ENCODE measurements at regions not wholly inside any gene's neighbourhood (a gene's known extent, or its start where the extent isn't known, plus 50 kb on each side); places are given as distances from the start of the nearest gene placed in this dataset.
A peak's percentile ranks its signal among the peaks of the same experiment; 100 is the strongest.

GRCh38 chr18:21996351-21996826 lies 173.0 kb upstream of the GATA6 start:
- DNase-seq (peak in 2 of 5 donors; percentile 32 to 45), ATAC-seq (peak in 2 of 4 donors; percentile 26 to 50)
- TF ChIP-seq CTCF (IDR thresholded peaks at IDR 0.05) (no peak), POLR2A (IDR thresholded peaks at IDR 0.05) (no peak)
- peaks cover 0 to 26% (median 10%) of the 10 kb centered on the region in 12 donors for H3K4me1 ChIP-seq
- intact Hi-C loops (cut with DNase I), result loop anchor here (2.0 to 10.0 kb wide), 12 partner anchors 86 to 571 kb away; partner anchors contain the start of gene GATA6 (in 3 of the 10)
- no peaks in the 10 kb centered on the region for H3K27me3 ChIP-seq
- 72 to 92% (median 77%) methylated on average over 3 of the region's 3 CpGs for WGBS, 4 donors
- H3K27ac ChIP-seq, result peak overlapping the region in 4 of 12 donors; percentile 2 to 54 (median 20)
- no peaks in the 10 kb centered on the region for H3K9me3 ChIP-seq
- H3K4me3 ChIP-seq, result no peak overlapping the region
- no peaks in the 10 kb centered on the region for H3K36me3 ChIP-seq

GRCh38 chr18:21997207-21998143 lies 171.9 kb upstream of the GATA6 start:
- intact Hi-C loops (cut with DNase I), result loop anchor here (1.0 to 10.0 kb wide), 16 partner anchors 85 to 570 kb away; partner anchors contain the start of gene GATA6 (in 4 of the 10)
- DNase-seq, result no peak
- peak; percentile 62 to 77 (median 70) for ATAC-seq

GRCh38 chr18:21998486-21998885 lies 170.9 kb upstream of the GATA6 start:
- Histone ChIP-seq H3K4me3 (peak overlapping the region in 1 of 12 donors; percentile 13), H3K9me3 (no peaks in the 10 kb centered on the region), H3K36me3 (no peaks in the 10 kb centered on the region), H3K27me3 (no peaks in the 10 kb centered on the region), H3K27ac (peak overlapping the region in 10 of 12 donors; percentile 40 to 88 (median 69)), H3K4me1 (peaks cover 0 to 26% (median 10%) of the 10 kb centered on the region in 12 donors)
- intact Hi-C loops (cut with DNase I), result loop anchor here (2.0 to 10.0 kb wide), 14 partner anchors 84 to 569 kb away; partner anchors contain the start of gene GATA6 (in 4 of the 10)
- 41 to 52% (median 49%) methylated on average over 9 of the region's 9 CpGs for WGBS, 4 donors
- ATAC-seq, result peak; percentile 72 to 91 (median 84)
- TF ChIP-seq CTCF (IDR thresholded peaks at IDR 0.05) (no peak), POLR2A (IDR thresholded peaks at IDR 0.05) (no peak)
- peak; percentile 42 to 80 (median 71) for DNase-seq

More at GRCh38 chr18:21997207-21998143, 171.9 kb upstream of the GATA6 start:
- H3K27me3 ChIP-seq, result no peaks in the 10 kb centered on the region
- peaks cover 0 to 26% (median 10%) of the 10 kb centered on the region in 12 donors for H3K4me1 ChIP-seq
- no peaks in the 10 kb centered on the region for H3K36me3 ChIP-seq
- WGBS, 4 donors, result 43 to 47% (median 44%) methylated on average over 14 of the region's 14 CpGs
- TF ChIP-seq POLR2A (IDR thresholded peaks at IDR 0.05) (no peak), CTCF (IDR thresholded peaks at IDR 0.05) (peak; percentile 73 to 91 (median 82))
- peak overlapping the region in 9 of 12 donors; percentile 42 to 88 (median 67) for H3K27ac ChIP-seq
- no peaks in the 10 kb centered on the region for H3K9me3 ChIP-seq
- H3K4me3 ChIP-seq, result no peak overlapping the region
